Brain microvascular endothelial cell (primary cell): ENCODE measurements at regions not wholly inside any gene's neighbourhood (a gene's known extent, or its start where the extent isn't known, plus 50 kb on each side); places are given as distances from the start of the nearest gene placed in this dataset.

Source experiments
- DNase-seq: peaks from one replicate; pipeline ENCODE4 v3.0.0-alpha.2; 2020
- H3K27ac ChIP-seq: fragments of 250-450 bp; sonication (Bioruptor Pico); 2 replicates; pipeline ENCODE4 v1.5.1; 2020; ENCODE audit warnings: mild to moderate bottlenecking, moderate library complexity
- H3K27me3 ChIP-seq: fragments of 250-450 bp; sonication (Bioruptor Pico); replicated peaks from 2 replicates; pipeline ENCODE4 v1.5.1; 2020; ENCODE audit warnings: mild to moderate bottlenecking
- H3K36me3 ChIP-seq: fragments of 250-450 bp; sonication (Bioruptor Pico); replicated peaks from 2 replicates; pipeline ENCODE4 v1.5.1; 2020; ENCODE audit warnings: mild to moderate bottlenecking
- H3K4me3 ChIP-seq: 2 replicates; pipeline ENCODE4 v1.5.1; 2011; ENCODE audit warnings: low read depth, mild to moderate bottlenecking, control low read depth, low read length, moderate library complexity
- CTCF ChIP-seq: IDR thresholded peaks from 2 replicates; pipeline ENCODE4 v1.5.1; 2011; ENCODE audit warnings: low read depth, mild to moderate bottlenecking, moderate library complexity, low read length, control low read depth, inconsistent platforms; ENCODE audit errors: missing control alignments
- in situ Hi-C: cut with HindIII; loops from 2 replicates; pipeline ENCODE4 v1.10.0; 2017; ENCODE audit warnings: low sequenced_read_pairs, low pct_ligation_motif_present

GRCh38 chr3:80285388-80285787, 517.6 kb upstream of the ROBO1 start:
- TF ChIP-seq CTCF = no peak
- Histone ChIP-seq H3K4me3 (no peak overlapping the region), H3K27ac (no peak overlapping the region), H3K27me3 (no peaks in the 10 kb centered on the region), H3K36me3 (no peaks in the 10 kb centered on the region)
- in situ Hi-C loops = no loop called here
- DNase-seq = peak; percentile 9

DNA sequence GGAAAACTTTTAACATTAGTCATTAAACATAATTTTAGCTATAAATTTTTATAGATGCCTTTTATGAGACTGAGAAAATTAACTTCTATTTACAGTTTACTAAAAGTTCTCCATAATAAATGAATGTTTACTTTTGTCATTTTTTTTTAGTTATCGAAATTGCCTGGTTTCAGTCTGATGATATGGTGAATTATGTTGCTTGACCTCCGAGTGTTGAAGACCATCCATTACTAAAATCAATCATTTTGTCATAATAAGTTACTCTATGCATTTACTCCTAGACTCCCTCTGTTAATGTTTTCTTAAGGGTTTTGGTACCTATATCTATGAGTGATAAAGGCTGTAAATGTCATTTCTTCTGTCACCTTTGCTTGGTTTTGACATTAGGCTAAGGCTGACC, 516.0 kb upstream of the ROBO1 start:
- H3K36me3 ChIP-seq = no peaks in the 10 kb centered on the region
- H3K27ac ChIP-seq = no peak overlapping the region
- H3K4me3 ChIP-seq = no peak overlapping the region
- in situ Hi-C loops = no loop called here
- no peak for TF ChIP-seq CTCF
- H3K27me3 ChIP-seq = no peaks in the 10 kb centered on the region
- no peak for DNase-seq

GRCh38 chr3:80278056-80278455, 510.3 kb upstream of the ROBO1 start:
- in situ Hi-C loops = no loop called here
- TF ChIP-seq CTCF = no peak
- H3K27me3 ChIP-seq = no peaks in the 10 kb centered on the region
- no peak for DNase-seq
- H3K27ac ChIP-seq = no peak overlapping the region
- H3K36me3 ChIP-seq = no peaks in the 10 kb centered on the region
- no peak overlapping the region for H3K4me3 ChIP-seq

DNA sequence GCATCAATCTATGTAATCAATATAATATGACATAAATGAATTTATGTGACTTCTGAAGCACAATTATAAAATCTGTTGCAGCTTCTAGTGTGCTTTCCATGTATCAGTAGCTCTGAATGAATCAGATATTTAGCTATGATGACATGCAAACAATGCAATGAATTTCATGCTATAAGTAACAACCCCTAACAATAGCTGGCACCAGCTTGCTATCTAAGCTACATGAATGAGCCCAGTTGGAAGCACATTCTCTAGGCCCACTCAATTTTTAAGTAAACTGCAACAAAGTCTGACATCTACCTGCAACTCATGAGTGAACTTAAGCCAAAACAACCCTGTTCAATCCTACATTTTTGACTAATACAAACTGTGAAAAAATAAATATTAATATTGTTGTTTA, 507.3 kb upstream of the ROBO1 start:
- Histone ChIP-seq H3K36me3 (no peaks in the 10 kb centered on the region), H3K27ac (no peak overlapping the region), H3K4me3 (no peak overlapping the region), H3K27me3 (no peaks in the 10 kb centered on the region)
- in situ Hi-C loops = no loop called here
- no peak for DNase-seq
- no peak for TF ChIP-seq CTCF

DNA sequence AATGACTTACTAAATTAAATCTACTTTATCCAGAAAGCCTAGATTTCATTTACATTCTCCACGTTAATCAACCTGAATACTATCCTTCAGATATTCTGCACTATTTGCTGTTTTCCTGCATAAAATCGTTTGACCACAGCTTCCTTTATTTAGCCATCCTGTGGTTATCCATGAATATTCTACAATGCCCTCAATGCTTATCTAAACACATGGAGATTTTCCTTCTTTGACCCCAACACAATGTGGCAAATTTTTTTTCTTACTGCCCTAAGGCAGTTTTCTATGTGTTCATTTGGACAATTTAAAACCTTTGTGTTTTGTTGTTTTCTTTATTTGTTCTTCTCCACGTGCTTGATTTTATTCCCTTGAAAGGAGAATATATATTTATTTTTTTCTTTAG, 495.5 kb upstream of the ROBO1 start:
- in situ Hi-C loops = no loop called here
- no peak for DNase-seq
- no peak for TF ChIP-seq CTCF
- Histone ChIP-seq H3K27me3 (no peaks in the 10 kb centered on the region), H3K4me3 (no peak overlapping the region), H3K27ac (no peak overlapping the region), H3K36me3 (no peaks in the 10 kb centered on the region)

GRCh38 chr3:80261082-80261481, 493.3 kb upstream of the ROBO1 start:
- no peak for TF ChIP-seq CTCF
- Histone ChIP-seq H3K27me3 (no peaks in the 10 kb centered on the region), H3K36me3 (no peaks in the 10 kb centered on the region), H3K4me3 (no peak overlapping the region), H3K27ac (no peak overlapping the region)
- no peak for DNase-seq
- in situ Hi-C loops = no loop called here
